ENCODE measurements at regions not wholly inside any gene's neighbourhood (a gene's known extent, or its start where the extent isn't known, plus 50 kb on each side); places are given as distances from the start of the nearest gene placed in this dataset.

DNA sequence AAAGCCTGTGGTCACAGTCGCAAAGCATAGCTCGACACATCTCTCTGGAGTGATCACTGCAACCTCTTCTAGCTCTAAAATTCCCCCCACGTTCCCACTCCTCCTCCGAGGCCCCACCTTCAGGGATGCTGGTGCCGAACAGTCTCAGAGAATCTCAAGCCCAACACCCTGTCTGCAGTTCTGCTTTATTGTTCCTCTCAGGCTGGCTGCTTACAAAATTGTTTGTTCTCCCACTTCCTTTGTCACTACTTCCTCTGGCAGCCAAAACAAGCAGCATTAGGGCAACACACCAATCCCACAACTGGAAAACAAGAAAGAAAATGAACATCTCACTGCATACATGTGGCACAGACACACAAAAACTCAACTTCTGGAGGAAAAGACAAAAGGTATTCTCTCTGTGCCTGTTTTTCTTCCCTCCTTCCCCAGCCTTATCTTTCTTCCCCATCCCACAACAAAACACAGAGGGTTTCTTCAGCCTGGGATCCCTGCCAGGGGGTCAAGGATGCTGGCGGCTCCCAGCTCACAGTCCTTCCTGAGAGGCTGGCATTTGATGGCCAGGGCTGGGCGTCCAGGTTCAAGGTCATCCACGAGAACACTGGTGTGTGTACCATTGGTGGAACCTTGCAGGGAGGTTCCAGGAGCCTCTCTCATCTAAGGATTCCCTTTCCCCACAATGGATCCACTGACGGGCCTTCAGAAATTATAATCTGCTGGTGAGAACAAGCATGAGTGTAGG is 108.4 kb downstream of the TMCO5A start:
- intact Hi-C loops (cut with micrococcal nuclease) = no loop called here
- CTCF ChIA-PET = interaction anchor here (1.1 kb wide), 1 partner anchor 24 kb away, joined by 9 read pairs; no protein-coding TSS in a partner anchor
- H3K36me3 Mint-ChIP-seq (ENCODE audit: insufficient read depth, unreplicated experiment) = no peaks in the 10 kb centered on the region
- H3K4me3 Mint-ChIP-seq (ENCODE audit: unreplicated experiment) = no peak overlapping the region
- no TSS peak for BruUV-seq (replicated peaks)
- no peaks in the 10 kb centered on the region for H3K27me3 Mint-ChIP-seq (ENCODE audit: insufficient read depth, unreplicated experiment)
- H3K4me1 Mint-ChIP-seq (ENCODE audit: insufficient read depth, unreplicated experiment) = peaks cover 12% of the 10 kb centered on the region
- TF ChIP-seq, protein P1, sequence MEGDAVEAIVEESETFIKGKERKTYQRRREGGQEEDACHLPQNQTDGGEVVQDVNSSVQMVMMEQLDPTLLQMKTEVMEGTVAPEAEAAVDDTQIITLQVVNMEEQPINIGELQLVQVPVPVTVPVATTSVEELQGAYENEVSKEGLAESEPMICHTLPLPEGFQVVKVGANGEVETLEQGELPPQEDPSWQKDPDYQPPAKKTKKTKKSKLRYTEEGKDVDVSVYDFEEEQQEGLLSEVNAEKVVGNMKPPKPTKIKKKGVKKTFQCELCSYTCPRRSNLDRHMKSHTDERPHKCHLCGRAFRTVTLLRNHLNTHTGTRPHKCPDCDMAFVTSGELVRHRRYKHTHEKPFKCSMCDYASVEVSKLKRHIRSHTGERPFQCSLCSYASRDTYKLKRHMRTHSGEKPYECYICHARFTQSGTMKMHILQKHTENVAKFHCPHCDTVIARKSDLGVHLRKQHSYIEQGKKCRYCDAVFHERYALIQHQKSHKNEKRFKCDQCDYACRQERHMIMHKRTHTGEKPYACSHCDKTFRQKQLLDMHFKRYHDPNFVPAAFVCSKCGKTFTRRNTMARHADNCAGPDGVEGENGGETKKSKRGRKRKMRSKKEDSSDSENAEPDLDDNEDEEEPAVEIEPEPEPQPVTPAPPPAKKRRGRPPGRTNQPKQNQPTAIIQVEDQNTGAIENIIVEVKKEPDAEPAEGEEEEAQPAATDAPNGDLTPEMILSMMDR (IDR thresholded peaks at IDR 0.05; ENCODE audit: unreplicated experiment) = no peak
- H3K27ac Mint-ChIP-seq (ENCODE audit: low read depth, unreplicated experiment) = no peak overlapping the region
- POLR2A ChIA-PET = no interaction called here
- no peak for DNase-seq (ENCODE audit: unreplicated experiment)
- H3K9me3 Mint-ChIP-seq (ENCODE audit: unreplicated experiment) = no peaks in the 10 kb centered on the region

DNA sequence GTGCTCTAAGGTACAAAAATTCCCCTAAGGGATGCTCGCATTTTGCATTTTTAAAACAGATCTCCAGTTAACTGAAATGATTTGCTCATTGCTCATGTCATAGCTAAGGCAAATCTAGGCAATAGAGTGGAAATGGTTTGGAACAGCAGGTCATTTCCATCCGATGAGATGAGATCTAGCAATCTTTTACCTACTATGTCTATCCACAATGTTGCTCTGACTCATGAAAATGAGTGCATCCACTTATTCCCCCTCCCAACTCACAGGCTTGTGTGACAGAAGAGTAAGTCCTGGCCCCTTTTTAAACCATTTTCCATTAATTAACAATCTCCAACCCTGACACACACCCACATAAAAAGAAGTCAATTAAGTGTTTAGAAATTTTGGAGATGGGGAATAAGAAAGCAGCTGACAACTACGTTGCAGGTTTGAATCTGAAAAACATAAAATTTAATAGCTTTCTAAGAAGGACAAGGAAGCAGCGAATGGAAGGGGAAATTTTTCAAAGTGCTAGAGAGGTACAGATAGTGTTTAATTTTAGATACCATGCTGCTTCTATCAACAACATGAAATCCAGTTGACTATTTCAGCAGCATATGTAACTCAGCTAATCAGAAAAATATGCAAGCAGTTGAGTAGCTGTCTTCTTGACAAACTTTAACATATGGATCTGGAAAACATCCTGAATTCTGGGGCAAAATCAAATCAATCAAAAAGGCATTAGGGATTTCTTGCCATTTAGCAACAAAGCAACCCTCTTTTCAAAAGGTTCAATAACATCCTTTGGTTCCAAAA is 112.0 kb downstream of the TMCO5A start:
- Mint-ChIP-seq H3K4me1 (ENCODE audit: insufficient read depth, unreplicated experiment) (peaks cover 20% of the 10 kb centered on the region), H3K27ac (ENCODE audit: low read depth, unreplicated experiment) (no peak overlapping the region), H3K9me3 (ENCODE audit: unreplicated experiment) (no peaks in the 10 kb centered on the region), H3K27me3 (ENCODE audit: insufficient read depth, unreplicated experiment) (no peaks in the 10 kb centered on the region), H3K36me3 (ENCODE audit: insufficient read depth, unreplicated experiment) (no peaks in the 10 kb centered on the region), H3K4me3 (ENCODE audit: unreplicated experiment) (no peak overlapping the region)
- TF ChIP-seq, protein P1 (IDR thresholded peaks at IDR 0.05; ENCODE audit: unreplicated experiment) = no peak
- ChIA-PET CTCF (interaction anchor here (0.5 to 1.0 kb wide), 2 partner anchors 25 to 653 kb away, joined by 3 read pairs; no protein-coding TSS in a partner anchor), POLR2A (interaction anchor here (1.2 kb wide), 1 partner anchor 10 kb away, joined by 5 read pairs; no protein-coding TSS in a partner anchor)
- DNase-seq (ENCODE audit: unreplicated experiment) = no peak
- BruUV-seq (replicated peaks) = no TSS peak
- intact Hi-C loops (cut with micrococcal nuclease) = no loop called here

DNA sequence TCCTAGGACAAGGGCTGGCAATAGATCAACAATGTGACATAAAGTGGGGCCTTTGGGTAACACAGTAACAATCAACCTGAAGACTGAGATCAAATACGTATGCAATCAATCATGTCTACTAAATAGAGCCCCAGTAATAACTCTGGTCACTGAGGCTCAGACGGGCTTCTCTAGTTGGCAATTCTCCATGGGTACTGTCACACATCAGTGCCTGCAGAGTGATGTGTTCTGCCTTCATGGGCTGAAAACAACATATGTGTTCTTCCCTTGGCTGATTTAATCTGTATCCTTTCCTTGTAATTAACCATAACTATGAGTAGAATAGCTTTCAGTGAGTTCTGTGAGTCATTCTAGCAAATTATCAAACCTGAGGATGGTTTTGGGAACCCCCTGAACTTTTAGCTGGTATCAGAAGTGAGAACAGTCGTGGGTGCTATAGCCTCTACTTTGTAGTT is 113.6 kb downstream of the TMCO5A start:
- no TSS peak for BruUV-seq (replicated peaks)
- ChIA-PET CTCF (no interaction called here), POLR2A (no interaction called here)
- no peaks in the 10 kb centered on the region for H3K36me3 Mint-ChIP-seq (ENCODE audit: insufficient read depth, unreplicated experiment)
- intact Hi-C loops (cut with micrococcal nuclease) = no loop called here
- no peak for DNase-seq (ENCODE audit: unreplicated experiment)
- peaks cover 16% of the 10 kb centered on the region for H3K4me1 Mint-ChIP-seq (ENCODE audit: insufficient read depth, unreplicated experiment)
- no peaks in the 10 kb centered on the region for H3K27me3 Mint-ChIP-seq (ENCODE audit: insufficient read depth, unreplicated experiment)
- no peak overlapping the region for H3K27ac Mint-ChIP-seq (ENCODE audit: low read depth, unreplicated experiment)
- TF ChIP-seq, protein P1 (IDR thresholded peaks at IDR 0.05; ENCODE audit: unreplicated experiment) = no peak
- no peaks in the 10 kb centered on the region for H3K9me3 Mint-ChIP-seq (ENCODE audit: unreplicated experiment)
- no peak overlapping the region for H3K4me3 Mint-ChIP-seq (ENCODE audit: unreplicated experiment)

DNA sequence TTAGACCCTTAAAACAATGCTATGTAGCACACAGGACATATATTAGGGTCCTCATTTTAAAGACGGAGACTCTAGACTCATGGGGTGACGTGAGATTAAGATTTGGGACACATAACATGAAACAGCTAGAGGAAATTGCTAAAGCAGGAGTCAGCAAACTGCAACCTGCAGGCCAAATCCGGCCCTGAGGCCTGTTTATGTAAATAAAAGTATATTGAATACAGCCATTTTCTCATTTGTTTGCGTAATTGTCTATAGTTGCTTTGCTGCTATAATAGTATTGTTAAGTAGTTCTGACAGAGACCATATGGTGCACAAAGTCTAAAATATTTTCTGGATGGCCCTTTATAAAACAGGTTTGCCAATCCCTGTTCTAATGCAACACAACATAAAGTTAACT is 115.5 kb downstream of the TMCO5A start:
- Mint-ChIP-seq H3K9me3 (ENCODE audit: unreplicated experiment) (no peaks in the 10 kb centered on the region), H3K36me3 (ENCODE audit: insufficient read depth, unreplicated experiment) (no peaks in the 10 kb centered on the region), H3K27me3 (ENCODE audit: insufficient read depth, unreplicated experiment) (no peaks in the 10 kb centered on the region), H3K4me1 (ENCODE audit: insufficient read depth, unreplicated experiment) (peaks cover 16% of the 10 kb centered on the region), H3K4me3 (ENCODE audit: unreplicated experiment) (no peak overlapping the region), H3K27ac (ENCODE audit: low read depth, unreplicated experiment) (no peak overlapping the region)
- peak; percentile 46 for DNase-seq (ENCODE audit: unreplicated experiment)
- TF ChIP-seq, protein P1 (IDR thresholded peaks at IDR 0.05; ENCODE audit: unreplicated experiment) = no peak
- POLR2A ChIA-PET = interaction anchor here (0.8 to 2.2 kb wide), 5 partner anchors 13 to 204 kb away, joined by 3 to 8 read pairs (median 7); partner anchors contain the start of gene SPRED1
- CTCF ChIA-PET = interaction anchor here (0.6 to 0.9 kb wide), 3 partner anchors 16 to 180 kb away, joined by 3 read pairs; no protein-coding TSS in a partner anchor
- no TSS peak for BruUV-seq (replicated peaks)
- intact Hi-C loops (cut with micrococcal nuclease) = no loop called here

Data from MCF 10A (cell line).